ENCODE measurements at regions not wholly inside any gene's neighbourhood (a gene's known extent, or its start where the extent isn't known, plus 50 kb on each side); places are given as distances from the start of the nearest gene placed in this dataset.

DNA sequence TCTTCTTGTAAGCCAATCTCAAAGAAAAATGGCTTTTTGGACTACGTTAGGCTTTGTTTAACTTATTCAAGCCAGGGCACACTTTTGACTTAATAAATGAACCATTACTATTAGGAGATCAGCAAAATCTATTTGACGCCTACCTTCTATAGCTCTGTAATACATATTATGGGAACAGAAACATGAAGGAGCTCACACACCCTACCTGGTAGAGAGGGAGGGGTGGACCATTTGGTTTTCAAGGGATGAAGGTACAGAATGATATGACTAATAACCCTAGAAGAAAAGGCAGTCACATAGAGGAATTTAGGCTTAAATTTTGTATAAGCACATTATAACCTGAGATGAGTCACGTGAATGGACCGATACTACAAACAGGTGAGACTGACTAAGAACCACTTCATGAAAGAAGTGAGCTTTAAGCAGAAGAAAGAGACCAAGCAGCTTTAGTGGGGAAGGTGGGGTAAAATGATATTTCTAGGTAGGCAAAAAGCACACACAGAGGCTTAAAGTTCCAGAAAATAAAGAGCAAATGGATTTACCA is 106.8 kb upstream of the CTTNBP2 start:
- no peaks in the 10 kb centered on the region for H3K9me3 ChIP-seq (ENCODE audit: low read length)
- H3K27ac ChIP-seq (ENCODE audit: low read length) = no peak overlapping the region
- H3K4me2 ChIP-seq (ENCODE audit: low read length) = no peak overlapping the region
- H2AFZ ChIP-seq (ENCODE audit: low read depth, low read length) = no peak overlapping the region
- H3K79me2 ChIP-seq (replicated peaks; ENCODE audit: insufficient read depth, low read length) = no peaks in the 10 kb centered on the region
- no peaks in the 10 kb centered on the region for H3K27me3 ChIP-seq (ENCODE audit: insufficient read depth, low read depth, low read length)
- H3K4me3 ChIP-seq (ENCODE audit: low read length) = no peak overlapping the region
- no peaks in the 10 kb centered on the region for H3K36me3 ChIP-seq (ENCODE audit: insufficient read depth, low read length)
- no peaks in the 10 kb centered on the region for H3K9me2 ChIP-seq (ENCODE audit: insufficient read depth, low read length)
- no peaks in the 10 kb centered on the region for H4K20me1 ChIP-seq (ENCODE audit: insufficient read depth)
- no peak for TF ChIP-seq SMC3 (conservative IDR thresholded peaks at IDR 0.05; ENCODE audit: poor library complexity)
- no peaks in the 10 kb centered on the region for H3F3A ChIP-seq (ENCODE audit: insufficient read depth, low read length, poor library complexity, severe bottlenecking)
- no peak overlapping the region for H3K9ac ChIP-seq (ENCODE audit: low read length)

DNA sequence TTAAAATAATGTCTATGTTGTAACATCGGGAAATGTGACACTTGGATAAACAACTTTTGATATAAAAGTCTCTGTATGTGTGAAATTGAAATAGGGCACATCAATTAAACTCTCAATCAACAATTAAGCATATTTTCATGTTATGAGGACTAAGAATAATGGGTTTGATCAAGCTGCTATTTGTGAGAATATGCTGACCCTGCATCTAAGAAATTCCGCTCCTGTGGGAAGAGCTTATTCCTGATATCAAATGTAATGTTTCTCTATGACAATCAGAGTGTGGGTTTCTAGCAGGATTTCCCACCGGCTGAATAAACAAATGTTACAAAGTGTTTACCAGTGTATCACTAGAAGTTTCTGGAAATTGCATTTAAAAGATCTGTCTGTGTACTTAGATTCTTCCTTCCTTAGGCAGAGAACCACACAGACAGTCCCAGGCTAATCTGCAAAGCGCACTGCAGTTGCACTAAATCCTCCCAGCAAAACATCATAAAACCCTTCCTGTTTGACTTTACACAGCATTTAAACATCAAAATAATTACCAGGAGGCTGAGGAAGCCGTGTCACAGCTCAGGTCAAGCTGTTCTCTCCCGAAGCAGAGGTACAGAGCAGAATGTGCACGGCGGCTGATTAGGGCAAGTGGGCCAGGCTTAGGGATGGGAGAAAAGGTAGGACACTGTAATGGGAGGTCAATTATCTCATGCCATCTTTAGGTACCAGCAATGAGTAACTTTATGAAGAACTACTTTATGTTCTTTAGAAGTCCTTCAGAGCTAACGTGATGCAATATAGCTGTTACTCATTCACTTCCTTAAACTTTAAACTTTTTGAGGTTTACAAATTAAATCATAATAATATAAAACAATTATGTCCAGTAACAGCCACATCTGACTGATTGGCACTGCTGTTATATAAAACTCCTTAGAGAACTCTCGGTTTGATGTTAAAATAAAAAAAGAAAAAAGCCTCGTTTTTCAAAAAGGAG is 109.1 kb upstream of the CTTNBP2 start:
- H3K27ac ChIP-seq (ENCODE audit: low read length) = no peak overlapping the region
- H3K9me2 ChIP-seq (ENCODE audit: insufficient read depth, low read length) = no peaks in the 10 kb centered on the region
- H3K4me2 ChIP-seq (ENCODE audit: low read length) = no peak overlapping the region
- no peaks in the 10 kb centered on the region for H3F3A ChIP-seq (ENCODE audit: insufficient read depth, low read length, poor library complexity, severe bottlenecking)
- TF ChIP-seq MXI1 (conservative IDR thresholded peaks at IDR 0.05; ENCODE audit: poor library complexity, severe bottlenecking) = no peak
- H4K20me1 ChIP-seq (ENCODE audit: insufficient read depth) = no peaks in the 10 kb centered on the region
- no peak overlapping the region for H3K9ac ChIP-seq (ENCODE audit: low read length)
- H3K9me3 ChIP-seq (ENCODE audit: low read length) = no peaks in the 10 kb centered on the region
- H3K27me3 ChIP-seq (ENCODE audit: insufficient read depth, low read depth, low read length) = no peaks in the 10 kb centered on the region
- H3K36me3 ChIP-seq (ENCODE audit: insufficient read depth, low read length) = no peaks in the 10 kb centered on the region
- H3K79me2 ChIP-seq (replicated peaks; ENCODE audit: insufficient read depth, low read length) = no peaks in the 10 kb centered on the region
- no peak overlapping the region for H3K4me3 ChIP-seq (ENCODE audit: low read length)
- no peak overlapping the region for H2AFZ ChIP-seq (ENCODE audit: low read depth, low read length)

DNA sequence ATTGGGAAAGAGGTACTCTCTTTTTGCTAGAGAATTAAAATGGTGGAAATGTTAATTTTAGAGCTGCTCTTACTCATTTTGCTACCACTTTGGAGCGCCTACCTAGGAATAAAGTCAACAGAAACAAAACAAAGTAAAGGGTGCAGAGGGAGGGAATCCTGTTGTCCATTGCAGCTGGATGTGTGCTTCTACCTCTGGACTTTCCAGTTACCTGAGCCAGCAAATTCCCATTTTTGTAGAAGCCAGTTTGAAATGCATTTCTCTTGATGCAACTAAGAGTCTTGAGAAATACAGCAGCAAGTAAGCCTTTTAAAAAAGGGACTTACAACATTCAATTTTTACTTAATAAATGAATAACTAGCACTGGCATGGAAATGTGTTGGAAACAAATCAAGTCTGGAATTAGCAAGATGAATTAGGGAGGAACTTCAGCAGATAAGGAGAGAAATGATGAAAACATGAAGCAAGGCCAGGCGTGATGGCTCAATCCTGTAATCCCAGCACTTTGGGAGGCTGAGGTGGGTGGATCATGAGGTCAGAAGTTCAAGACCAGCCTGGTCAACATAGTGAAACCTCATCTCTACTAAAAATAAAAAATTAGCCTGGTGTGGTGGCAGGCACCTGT is 113.5 kb upstream of the CTTNBP2 start:
- H3K27ac ChIP-seq (ENCODE audit: low read length) = no peak overlapping the region
- TF ChIP-seq MXI1 (conservative IDR thresholded peaks at IDR 0.05; ENCODE audit: poor library complexity, severe bottlenecking) = no peak
- TF ChIP-seq POLR2AphosphoS5 (IDR thresholded peaks at IDR 0.05) = no peak
- no peak for TF ChIP-seq SMC3 (conservative IDR thresholded peaks at IDR 0.05; ENCODE audit: poor library complexity)
- TF ChIP-seq TAF1 (IDR thresholded peaks at IDR 0.05; ENCODE audit: low read depth) = no peak
- no peak for TF ChIP-seq EZH2 (IDR thresholded peaks at IDR 0.05; ENCODE audit: borderline replicate concordance, insufficient read depth, low read length, poor library complexity, severe bottlenecking)
- TF ChIP-seq RAD21 (conservative IDR thresholded peaks at IDR 0.05) = no peak
- TF ChIP-seq, protein P1, sequence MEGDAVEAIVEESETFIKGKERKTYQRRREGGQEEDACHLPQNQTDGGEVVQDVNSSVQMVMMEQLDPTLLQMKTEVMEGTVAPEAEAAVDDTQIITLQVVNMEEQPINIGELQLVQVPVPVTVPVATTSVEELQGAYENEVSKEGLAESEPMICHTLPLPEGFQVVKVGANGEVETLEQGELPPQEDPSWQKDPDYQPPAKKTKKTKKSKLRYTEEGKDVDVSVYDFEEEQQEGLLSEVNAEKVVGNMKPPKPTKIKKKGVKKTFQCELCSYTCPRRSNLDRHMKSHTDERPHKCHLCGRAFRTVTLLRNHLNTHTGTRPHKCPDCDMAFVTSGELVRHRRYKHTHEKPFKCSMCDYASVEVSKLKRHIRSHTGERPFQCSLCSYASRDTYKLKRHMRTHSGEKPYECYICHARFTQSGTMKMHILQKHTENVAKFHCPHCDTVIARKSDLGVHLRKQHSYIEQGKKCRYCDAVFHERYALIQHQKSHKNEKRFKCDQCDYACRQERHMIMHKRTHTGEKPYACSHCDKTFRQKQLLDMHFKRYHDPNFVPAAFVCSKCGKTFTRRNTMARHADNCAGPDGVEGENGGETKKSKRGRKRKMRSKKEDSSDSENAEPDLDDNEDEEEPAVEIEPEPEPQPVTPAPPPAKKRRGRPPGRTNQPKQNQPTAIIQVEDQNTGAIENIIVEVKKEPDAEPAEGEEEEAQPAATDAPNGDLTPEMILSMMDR (IDR thresholded peaks at IDR 0.05; ENCODE audit: poor library complexity, severe bottlenecking) = no peak
- TF ChIP-seq EP300 (conservative IDR thresholded peaks at IDR 0.05; ENCODE audit: poor library complexity, severe bottlenecking) = no peak
- TF ChIP-seq, protein P2, sequence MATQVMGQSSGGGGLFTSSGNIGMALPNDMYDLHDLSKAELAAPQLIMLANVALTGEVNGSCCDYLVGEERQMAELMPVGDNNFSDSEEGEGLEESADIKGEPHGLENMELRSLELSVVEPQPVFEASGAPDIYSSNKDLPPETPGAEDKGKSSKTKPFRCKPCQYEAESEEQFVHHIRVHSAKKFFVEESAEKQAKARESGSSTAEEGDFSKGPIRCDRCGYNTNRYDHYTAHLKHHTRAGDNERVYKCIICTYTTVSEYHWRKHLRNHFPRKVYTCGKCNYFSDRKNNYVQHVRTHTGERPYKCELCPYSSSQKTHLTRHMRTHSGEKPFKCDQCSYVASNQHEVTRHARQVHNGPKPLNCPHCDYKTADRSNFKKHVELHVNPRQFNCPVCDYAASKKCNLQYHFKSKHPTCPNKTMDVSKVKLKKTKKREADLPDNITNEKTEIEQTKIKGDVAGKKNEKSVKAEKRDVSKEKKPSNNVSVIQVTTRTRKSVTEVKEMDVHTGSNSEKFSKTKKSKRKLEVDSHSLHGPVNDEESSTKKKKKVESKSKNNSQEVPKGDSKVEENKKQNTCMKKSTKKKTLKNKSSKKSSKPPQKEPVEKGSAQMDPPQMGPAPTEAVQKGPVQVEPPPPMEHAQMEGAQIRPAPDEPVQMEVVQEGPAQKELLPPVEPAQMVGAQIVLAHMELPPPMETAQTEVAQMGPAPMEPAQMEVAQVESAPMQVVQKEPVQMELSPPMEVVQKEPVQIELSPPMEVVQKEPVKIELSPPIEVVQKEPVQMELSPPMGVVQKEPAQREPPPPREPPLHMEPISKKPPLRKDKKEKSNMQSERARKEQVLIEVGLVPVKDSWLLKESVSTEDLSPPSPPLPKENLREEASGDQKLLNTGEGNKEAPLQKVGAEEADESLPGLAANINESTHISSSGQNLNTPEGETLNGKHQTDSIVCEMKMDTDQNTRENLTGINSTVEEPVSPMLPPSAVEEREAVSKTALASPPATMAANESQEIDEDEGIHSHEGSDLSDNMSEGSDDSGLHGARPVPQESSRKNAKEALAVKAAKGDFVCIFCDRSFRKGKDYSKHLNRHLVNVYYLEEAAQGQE (IDR thresholded peaks at IDR 0.05; ENCODE audit: borderline replicate concordance) = no peak
- H3F3A ChIP-seq (ENCODE audit: insufficient read depth, low read length, poor library complexity, severe bottlenecking) = no peaks in the 10 kb centered on the region
- no peak overlapping the region for H3K4me3 ChIP-seq (ENCODE audit: low read length)
- H3K79me2 ChIP-seq (replicated peaks; ENCODE audit: insufficient read depth, low read length) = no peaks in the 10 kb centered on the region
- no peak overlapping the region for H2AFZ ChIP-seq (ENCODE audit: low read depth, low read length)
- no peaks in the 10 kb centered on the region for H3K27me3 ChIP-seq (ENCODE audit: insufficient read depth, low read depth, low read length)
- H3K36me3 ChIP-seq (ENCODE audit: insufficient read depth, low read length) = no peaks in the 10 kb centered on the region
- no peaks in the 10 kb centered on the region for H3K9me3 ChIP-seq (ENCODE audit: low read length)
- no peak overlapping the region for H3K4me2 ChIP-seq (ENCODE audit: low read length)
- no peaks in the 10 kb centered on the region for H3K9me2 ChIP-seq (ENCODE audit: insufficient read depth, low read length)
- no peak overlapping the region for H3K9ac ChIP-seq (ENCODE audit: low read length)
- H4K20me1 ChIP-seq (ENCODE audit: insufficient read depth) = no peaks in the 10 kb centered on the region

All from neural cell (in vitro differentiated cells).